AG08395 (cell line): ENCODE measurements at regions not wholly inside any gene's neighbourhood (a gene's known extent, or its start where the extent isn't known, plus 50 kb on each side); places are given as distances from the start of the nearest gene placed in this dataset.
"Not testable (repeated sequence)": the region's sequence is repeated elsewhere in the genome, so short reads cannot be mapped to it uniquely, and the experiment has no call there.

Experiments used
- DNase-seq: peaks from one replicate; pipeline ENCODE4 v3.0.0; 2012; ENCODE audit warnings: mixed read lengths, low spot score

GRCh38 chr5:169531631-169532030 is 51.9 kb upstream of the SPDL1 start:
- DNase-seq: no peak

GRCh38 chr5:169527863-169528262 is 55.7 kb upstream of the SPDL1 start:
- DNase-seq: peak; percentile 41

GRCh38 chr5:169527066-169527465 is 56.5 kb upstream of the SPDL1 start:
- DNase-seq: no peak

GRCh38 chr5:169522851-169523250 is 60.7 kb upstream of the SPDL1 start:
- DNase-seq: no peak

GRCh38 chr5:169521366-169521983 is 62.1 kb upstream of the SPDL1 start:
- DNase-seq: no peak

GRCh38 chr5:169519358-169519757 is 64.2 kb upstream of the SPDL1 start:
- no peak for DNase-seq

- not testable (repeated sequence) for DNase-seq
These were observed 64.8 kb upstream of the SPDL1 start for GRCh38 chr5:169518779-169519178.

- DNase-seq: no peak
These were observed 71.2 kb upstream of the SPDL1 start for GRCh38 chr5:169512385-169512784.

- no peak for DNase-seq
These were observed 71.9 kb upstream of the SPDL1 start for GRCh38 chr5:169511708-169512107.

- no peak for DNase-seq
These were observed 76.5 kb upstream of the SPDL1 start for GRCh38 chr5:169507051-169507450.

GRCh38 chr5:169503886-169504285 is 79.7 kb upstream of the SPDL1 start:
- no peak for DNase-seq

- DNase-seq: no peak
These were observed 83.5 kb upstream of the SPDL1 start for GRCh38 chr5:169499990-169500505.

- no peak for DNase-seq
These were observed 86.7 kb upstream of the SPDL1 start for GRCh38 chr5:169496878-169497277.

GRCh38 chr5:169494941-169495548 is 88.5 kb upstream of the SPDL1 start:
- peak; percentile 37 for DNase-seq

- peak; percentile 36 for DNase-seq
These were observed 89.1 kb upstream of the SPDL1 start for GRCh38 chr5:169494383-169494935.

- DNase-seq: no peak
These were observed 109.3 kb upstream of the SPDL1 start for GRCh38 chr5:169474226-169474625.

- no peak for DNase-seq
These were observed 111.0 kb upstream of the SPDL1 start for GRCh38 chr5:169472544-169472943.

- DNase-seq: no peak
These were observed 112.6 kb upstream of the SPDL1 start for GRCh38 chr5:169471021-169471420.

- DNase-seq: no peak
These were observed 116.4 kb upstream of the SPDL1 start for GRCh38 chr5:169467041-169467771.

GRCh38 chr5:169460896-169461295 is 122.7 kb upstream of the SPDL1 start:
- no peak for DNase-seq

- DNase-seq: no peak
These were observed 123.5 kb upstream of the SPDL1 start for GRCh38 chr5:169460123-169460522.

- DNase-seq: no peak
These were observed 125.4 kb upstream of the SPDL1 start for GRCh38 chr5:169458221-169458620.

- DNase-seq: peak; percentile 59
These were observed 133.1 kb upstream of the SPDL1 start for GRCh38 chr5:169450464-169450863.
